ENCODE measurements at regions not wholly inside any gene's neighbourhood (a gene's known extent, or its start where the extent isn't known, plus 50 kb on each side); places are given as distances from the start of the nearest gene placed in this dataset.

GRCh38 chr2:123136419-123136818 is 888.7 kb upstream of the CNTNAP5 start:
- TF ChIP-seq POLR2AphosphoS5 (IDR thresholded peaks at IDR 0.05; ENCODE audit: low read depth, low read length) = no peak
- TF ChIP-seq REST (IDR thresholded peaks at IDR 0.05; ENCODE audit: insufficient read depth in 1 of 2, low read depth in 2 of 2, low read length in 2 of 2) = no peak
- TF ChIP-seq TAF1 (IDR thresholded peaks at IDR 0.05; ENCODE audit: borderline replicate concordance, insufficient read depth, low read length) = no peak
- TF ChIP-seq SIN3A (IDR thresholded peaks at IDR 0.05; ENCODE audit: borderline replicate concordance, insufficient read depth, low read length) = no peak

All from PFSK-1 (cell line).